Retinal pigment epithelial cell (primary cell): ENCODE measurements at regions not wholly inside any gene's neighbourhood (a gene's known extent, or its start where the extent isn't known, plus 50 kb on each side); places are given as distances from the start of the nearest gene placed in this dataset.

Experiments used
- DNase-seq: peaks from one replicate; pipeline ENCODE4 v3.0.0-alpha.2; 2010; ENCODE audit warnings: low read depth
- H3K4me3 ChIP-seq: 2 replicates; pipeline ENCODE4 v1.5.1; 2011; ENCODE audit warnings: mild to moderate bottlenecking, low read length, control low read depth, moderate library complexity
- CTCF ChIP-seq: conservative IDR thresholded peaks from 2 replicates; pipeline ENCODE4 v1.5.1; 2011; ENCODE audit warnings: low read depth, low read length, control low read depth, inconsistent platforms

DNA sequence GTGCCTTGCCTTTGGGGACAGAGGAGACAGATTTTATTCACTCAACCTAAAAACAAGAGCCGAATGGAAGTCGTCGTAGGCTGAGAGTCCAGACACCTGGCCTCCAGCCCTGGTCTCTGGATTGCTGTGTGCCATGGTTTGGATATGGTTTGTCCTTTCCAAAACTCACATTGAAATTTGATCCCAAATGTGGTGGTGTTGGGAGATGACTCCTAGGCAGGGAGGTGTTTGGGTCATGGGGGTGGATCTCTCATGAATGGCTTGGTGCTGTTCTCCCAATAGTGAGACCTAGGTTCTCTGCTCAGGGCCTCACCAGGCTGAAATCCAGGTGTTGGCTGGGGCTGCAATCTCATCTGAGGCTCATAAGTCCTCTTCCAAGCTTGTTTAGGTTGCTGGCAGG is 75.5 kb downstream of the FOXD2 start:
- TF ChIP-seq CTCF, result no peak
- H3K4me3 ChIP-seq, result no peak overlapping the region
- no peak for DNase-seq

- TF ChIP-seq CTCF, result no peak
- no peak for DNase-seq
- no peak overlapping the region for H3K4me3 ChIP-seq
Measured at GRCh38 chr1:47514229-47514628, 76.4 kb downstream of the FOXD2 start.

DNA sequence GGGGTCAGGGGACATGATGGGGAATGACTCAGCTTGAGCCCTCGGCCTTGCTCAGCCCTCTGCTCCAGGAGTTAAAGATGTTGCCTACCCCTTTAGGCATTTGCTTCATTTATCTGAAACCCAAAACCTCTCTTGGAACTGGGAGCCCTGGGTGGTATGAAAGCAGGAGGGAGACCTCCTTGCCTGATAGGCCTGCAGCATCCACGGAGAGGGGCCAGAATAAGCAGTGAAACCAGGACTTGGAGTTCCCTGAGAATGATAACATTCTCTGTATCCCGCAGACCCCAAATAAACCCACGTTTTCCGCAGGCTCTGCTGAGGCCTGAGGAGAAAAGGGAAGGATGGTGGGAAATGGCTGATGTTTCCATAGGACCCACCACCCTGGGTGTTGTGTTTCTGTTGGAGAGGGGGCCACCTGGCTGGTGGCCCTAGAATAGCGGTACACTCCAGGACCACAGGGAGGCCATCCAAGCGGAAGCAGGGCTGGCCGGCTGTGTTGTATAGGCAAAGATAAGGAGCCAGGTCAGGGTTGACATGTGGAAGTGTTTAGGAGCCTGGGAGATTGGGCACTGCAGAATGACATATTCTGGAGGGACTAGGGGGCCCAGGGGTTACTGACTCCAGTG is 77.4 kb downstream of the FOXD2 start:
- TF ChIP-seq CTCF, result no peak

DNA sequence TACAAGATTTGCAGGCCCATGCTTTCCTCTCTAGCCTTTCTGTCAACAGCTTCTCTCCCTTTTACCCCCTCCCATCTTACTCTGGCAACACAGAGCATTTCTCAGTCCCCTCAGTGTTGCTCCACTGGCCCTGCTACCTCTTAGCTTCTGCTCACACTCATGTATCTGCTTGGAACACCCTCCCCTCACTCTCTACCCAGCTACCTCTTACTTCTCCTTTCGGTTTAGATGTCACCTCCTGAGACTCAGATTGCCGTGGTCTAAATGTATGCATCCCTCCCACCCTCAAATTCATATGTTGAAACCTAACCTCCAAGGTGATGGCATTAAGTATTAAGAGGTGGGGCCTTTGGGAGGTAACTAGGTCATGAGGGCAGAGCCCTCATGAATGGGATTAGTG is 80.1 kb downstream of the FOXD2 start:
- no peak for DNase-seq
- TF ChIP-seq CTCF, result no peak
- H3K4me3 ChIP-seq, result no peak overlapping the region

More for the DNA sequence above, 77.4 kb downstream of the FOXD2 start:
- no peak for DNase-seq
- H3K4me3 ChIP-seq, result no peak overlapping the region

- H3K4me3 ChIP-seq, result no peak overlapping the region
- DNase-seq, result no peak
- TF ChIP-seq CTCF, result no peak
Measured at GRCh38 chr1:47519491-47519890, 81.6 kb downstream of the FOXD2 start.

DNA sequence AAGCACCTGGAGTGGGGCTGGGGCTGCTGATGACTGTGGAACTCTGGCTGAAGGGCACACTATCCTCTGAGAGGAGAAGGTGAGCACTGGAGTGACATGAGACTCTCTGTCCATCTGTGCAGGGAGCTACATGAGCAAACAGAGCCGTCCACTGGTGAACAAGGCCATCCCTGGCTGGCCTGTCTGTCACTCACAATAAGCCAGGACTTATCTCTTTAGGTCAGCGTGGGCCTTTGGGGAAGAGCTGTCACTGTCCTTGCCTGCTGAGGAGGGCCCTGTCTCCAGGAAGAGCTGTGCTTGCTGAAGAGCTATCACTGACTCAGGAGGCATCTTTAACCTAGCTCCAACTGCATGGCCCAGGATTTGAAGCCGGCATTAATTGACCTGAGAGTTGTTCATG is 82.1 kb downstream of the FOXD2 start:
- TF ChIP-seq CTCF, result no peak
- no peak overlapping the region for H3K4me3 ChIP-seq
- no peak for DNase-seq

DNA sequence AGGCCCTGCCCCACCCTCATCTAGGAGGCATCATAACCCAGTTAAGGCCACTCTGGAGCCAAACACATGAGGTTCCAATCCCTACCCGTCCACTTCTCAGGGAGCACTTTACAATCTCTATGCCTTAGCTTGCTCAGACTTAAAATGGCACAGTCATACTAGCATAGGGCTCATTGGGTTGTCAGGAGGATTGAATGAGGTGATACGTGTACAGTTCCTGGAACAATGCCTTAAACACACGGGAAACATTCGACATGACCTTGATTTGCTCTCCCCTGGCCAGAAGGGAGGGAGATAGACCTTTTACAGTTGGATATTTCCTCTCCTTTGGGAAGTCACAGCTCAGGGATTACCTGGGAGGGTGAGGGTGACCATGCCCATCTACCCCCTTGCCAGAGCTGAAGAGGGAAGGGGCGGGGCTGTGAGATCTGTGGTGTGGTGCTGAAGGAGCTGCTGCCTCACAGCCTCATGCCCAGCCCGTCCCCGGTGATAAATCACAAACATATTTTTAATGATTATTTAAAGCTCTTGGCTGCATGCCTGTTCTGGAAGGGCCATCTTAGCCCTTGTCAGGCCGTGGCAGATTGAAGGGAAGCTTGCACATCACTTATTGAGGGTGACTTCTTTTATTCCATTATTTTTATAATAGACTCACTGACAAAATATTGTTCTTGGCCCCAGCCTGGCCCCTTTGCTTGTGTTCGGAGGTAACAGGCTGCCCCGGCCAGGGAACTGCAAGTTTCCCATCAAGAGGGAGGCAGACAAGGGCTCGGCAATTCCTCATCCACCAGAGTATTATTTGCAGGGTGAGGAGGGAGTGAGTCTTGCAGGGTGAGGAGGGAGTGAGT is 83.4 kb downstream of the FOXD2 start:
- no peak overlapping the region for H3K4me3 ChIP-seq
- DNase-seq, result no peak
- no peak for TF ChIP-seq CTCF
